22Rv1 (cell line): ENCODE measurements at regions not wholly inside any gene's neighbourhood (a gene's known extent, or its start where the extent isn't known, plus 50 kb on each side); places are given as distances from the start of the nearest gene placed in this dataset.

Experiments used
- H3K27ac ChIP-seq: fragments of 450-650 bp; 2 replicates; pipeline ENCODE4 v1.5.1; 2017
- ZFX ChIP-seq: fragments of 450-650 bp; IDR thresholded peaks from 2 replicates; pipeline ENCODE4 v1.6.1; 2017; ENCODE audit warnings: antibody characterized with exemption, borderline replicate concordance
- TF ChIP-seq, protein P1 (sequence below): fragments of 450-650 bp; IDR thresholded peaks from 2 replicates; pipeline ENCODE4 v1.5.1; 2017; ENCODE audit warnings: mild to moderate bottlenecking

GRCh38 chr6:115221198-115221597, 839.5 kb downstream of the FRK start:
- no peak overlapping the region for H3K27ac ChIP-seq
- TF ChIP-seq, protein P1, sequence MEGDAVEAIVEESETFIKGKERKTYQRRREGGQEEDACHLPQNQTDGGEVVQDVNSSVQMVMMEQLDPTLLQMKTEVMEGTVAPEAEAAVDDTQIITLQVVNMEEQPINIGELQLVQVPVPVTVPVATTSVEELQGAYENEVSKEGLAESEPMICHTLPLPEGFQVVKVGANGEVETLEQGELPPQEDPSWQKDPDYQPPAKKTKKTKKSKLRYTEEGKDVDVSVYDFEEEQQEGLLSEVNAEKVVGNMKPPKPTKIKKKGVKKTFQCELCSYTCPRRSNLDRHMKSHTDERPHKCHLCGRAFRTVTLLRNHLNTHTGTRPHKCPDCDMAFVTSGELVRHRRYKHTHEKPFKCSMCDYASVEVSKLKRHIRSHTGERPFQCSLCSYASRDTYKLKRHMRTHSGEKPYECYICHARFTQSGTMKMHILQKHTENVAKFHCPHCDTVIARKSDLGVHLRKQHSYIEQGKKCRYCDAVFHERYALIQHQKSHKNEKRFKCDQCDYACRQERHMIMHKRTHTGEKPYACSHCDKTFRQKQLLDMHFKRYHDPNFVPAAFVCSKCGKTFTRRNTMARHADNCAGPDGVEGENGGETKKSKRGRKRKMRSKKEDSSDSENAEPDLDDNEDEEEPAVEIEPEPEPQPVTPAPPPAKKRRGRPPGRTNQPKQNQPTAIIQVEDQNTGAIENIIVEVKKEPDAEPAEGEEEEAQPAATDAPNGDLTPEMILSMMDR, result no peak
- no peak for TF ChIP-seq ZFX

DNA sequence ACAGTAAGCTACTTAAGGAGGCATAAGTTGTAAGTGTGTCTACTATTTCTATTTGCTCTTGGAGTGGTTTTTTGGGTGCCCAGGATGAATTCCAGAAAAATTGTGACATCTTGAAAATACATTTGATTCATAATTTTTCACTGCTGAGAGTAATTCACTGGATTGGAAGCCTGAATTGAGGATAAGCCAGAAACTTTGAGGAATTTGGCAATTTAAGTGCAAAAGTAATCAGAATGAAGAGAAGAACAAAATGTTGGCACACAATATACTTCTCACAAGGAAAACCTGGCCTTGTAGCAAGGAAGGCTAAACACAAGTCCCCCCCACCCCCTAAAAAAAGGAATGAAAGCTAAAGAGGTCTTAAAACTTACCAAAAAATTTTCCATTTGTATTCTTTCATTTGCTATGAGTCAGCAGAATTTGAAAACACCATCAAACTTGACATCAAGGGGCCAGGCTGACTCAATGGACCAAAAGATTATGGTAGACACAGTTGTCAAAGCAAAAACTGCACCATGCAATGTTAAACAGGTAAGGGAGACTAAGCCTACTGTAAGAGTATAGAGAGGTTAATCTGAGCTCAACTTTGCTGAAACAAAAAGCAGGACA, 840.0 kb downstream of the FRK start:
- H3K27ac ChIP-seq, result no peak overlapping the region
- no peak for TF ChIP-seq ZFX
- TF ChIP-seq, protein P1, result no peak

DNA sequence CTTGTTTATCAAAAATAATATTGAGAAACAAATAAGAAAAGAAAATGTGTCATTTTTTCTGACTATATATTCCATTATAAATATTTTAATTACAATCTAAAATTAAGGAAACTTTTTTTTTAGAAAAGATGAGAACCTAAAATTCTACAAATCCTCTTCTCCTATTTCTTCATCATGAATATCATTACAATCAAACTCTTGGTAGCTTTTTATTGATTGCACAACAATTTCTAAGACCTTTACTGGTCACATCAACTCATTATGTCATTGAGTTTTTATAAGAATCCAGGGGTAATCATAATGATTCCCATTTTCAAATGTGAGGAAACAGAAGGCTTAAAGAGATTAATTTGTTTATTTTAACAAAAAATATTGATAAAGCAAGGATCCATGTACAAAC, 841.0 kb downstream of the FRK start:
- H3K27ac ChIP-seq, result no peak overlapping the region
- no peak for TF ChIP-seq ZFX
- TF ChIP-seq, protein P1, result no peak

DNA sequence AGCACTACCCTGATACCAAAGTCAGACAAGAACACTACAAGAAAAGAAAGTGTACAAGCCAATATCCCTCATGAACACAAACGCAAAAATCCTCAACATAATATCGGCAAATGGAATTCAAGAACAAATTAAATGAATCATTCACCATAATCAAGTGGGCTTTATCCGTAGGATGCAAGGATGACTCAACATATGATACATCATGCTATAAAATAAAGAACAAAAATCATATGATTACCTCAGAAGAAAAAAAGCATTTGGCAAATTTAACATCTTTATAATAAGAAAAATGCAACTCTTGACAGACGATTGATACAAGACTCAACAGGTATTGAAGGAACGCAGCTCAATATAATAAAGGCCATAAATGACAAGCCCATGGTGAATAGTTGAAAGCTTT, 843.9 kb downstream of the FRK start:
- TF ChIP-seq ZFX, result no peak
- TF ChIP-seq, protein P1, result no peak
- no peak overlapping the region for H3K27ac ChIP-seq

DNA sequence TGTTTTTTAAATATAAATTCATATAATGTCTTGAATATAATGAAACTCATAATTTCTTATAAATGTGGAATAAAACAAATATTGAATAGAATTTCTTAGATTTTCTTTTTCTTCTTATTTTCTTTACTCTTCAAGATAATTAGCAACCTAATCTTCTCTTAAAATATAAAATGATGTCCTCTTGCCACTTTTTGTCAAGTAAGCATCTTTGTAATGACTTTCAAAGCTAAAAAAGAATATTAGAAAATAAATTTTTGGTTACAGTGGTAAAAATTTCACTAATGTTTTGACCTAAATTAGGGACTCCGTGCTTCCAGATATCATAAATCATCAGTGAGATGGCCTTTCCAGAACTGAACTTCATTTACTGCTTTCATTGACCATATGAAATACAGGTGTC, 846.4 kb downstream of the FRK start:
- TF ChIP-seq, protein P1, result no peak
- no peak for TF ChIP-seq ZFX
- H3K27ac ChIP-seq, result no peak overlapping the region

DNA sequence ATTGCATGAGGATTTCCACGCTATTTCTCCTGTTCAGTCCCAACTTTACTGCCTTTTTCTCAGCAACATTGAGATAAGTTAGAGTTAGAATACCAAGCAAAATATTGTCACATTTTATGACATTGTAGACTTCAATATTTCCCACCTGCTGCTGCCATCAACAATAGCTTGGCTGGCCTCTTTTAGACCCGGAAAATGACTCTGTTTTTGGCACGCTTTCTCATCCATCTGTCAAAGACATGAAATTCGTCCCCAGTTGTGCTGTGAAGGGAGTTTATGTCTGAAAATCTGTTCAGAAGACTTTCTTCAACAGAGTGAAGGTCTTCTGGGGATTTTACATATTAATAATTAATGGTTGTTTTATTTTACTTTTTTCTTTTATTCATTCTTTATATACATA, 857.3 kb downstream of the FRK start:
- H3K27ac ChIP-seq, result no peak overlapping the region
- no peak for TF ChIP-seq ZFX
- TF ChIP-seq, protein P1, result no peak

DNA sequence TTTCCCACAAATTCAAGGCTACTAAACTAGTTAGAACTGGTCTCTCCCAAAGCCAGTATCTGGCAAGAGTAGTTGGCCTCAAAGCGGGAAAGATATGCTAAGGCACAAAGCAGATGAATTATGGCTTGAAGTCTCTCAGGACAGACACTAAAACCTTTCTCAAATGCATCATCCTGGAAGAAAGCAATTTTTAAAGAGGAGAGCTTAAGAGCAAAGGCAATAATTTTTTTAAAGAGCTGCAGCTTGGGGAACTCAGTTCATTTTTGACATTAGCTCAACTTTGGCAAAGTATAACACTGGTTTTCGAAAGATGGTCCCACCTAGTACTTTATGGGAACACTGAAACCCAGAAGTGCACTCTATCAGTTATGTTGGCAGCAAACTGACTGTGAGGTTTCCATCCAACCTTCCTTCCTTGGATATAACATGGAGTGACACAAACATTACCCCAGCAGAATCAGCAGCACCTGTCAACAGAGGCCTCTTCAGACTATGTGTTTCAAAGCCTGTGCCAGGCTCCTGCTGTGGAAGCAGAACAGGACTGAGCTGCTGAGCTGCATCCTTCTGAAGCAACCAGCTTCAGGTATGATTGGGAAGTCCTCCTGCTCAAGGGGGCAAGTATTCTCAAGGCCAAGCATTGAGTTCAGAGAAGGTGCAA, 852.3 kb upstream of the HS3ST5 start:
- no peak overlapping the region for H3K27ac ChIP-seq
- TF ChIP-seq, protein P1, result no peak
- TF ChIP-seq ZFX, result no peak
